ENCODE measurements at regions not wholly inside any gene's neighbourhood (a gene's known extent, or its start where the extent isn't known, plus 50 kb on each side); places are given as distances from the start of the nearest gene placed in this dataset.

- Histone ChIP-seq H2BK12ac (ENCODE audit: insufficient read length, low read depth, low read length) (no peak overlapping the region), H3K56ac (ENCODE audit: insufficient read length, low read depth, low read length) (no peak overlapping the region), H3K4me1 (ENCODE audit: insufficient read depth, low read length) (no peaks in the 10 kb centered on the region), H4K91ac (ENCODE audit: insufficient read length, low read depth, low read length) (no peak overlapping the region), H3K14ac (ENCODE audit: insufficient read depth, low read length) (no peak overlapping the region), H4K8ac (replicated peaks; ENCODE audit: insufficient read length, low read depth, low read length) (no peak overlapping the region), H3K18ac (ENCODE audit: insufficient read length, low read depth, low read length) (no peak overlapping the region), H3K4me2 (ENCODE audit: insufficient read depth, insufficient read length, low read length) (no peak overlapping the region), H2BK15ac (ENCODE audit: low read depth, low read length) (no peak overlapping the region), H3K79me1 (ENCODE audit: insufficient read depth, low read depth, low read length, poor library complexity, severe bottlenecking) (no peaks in the 10 kb centered on the region), H3K23me2 (ENCODE audit: insufficient read length, low read depth, low read length, poor library complexity, severe bottlenecking) (no peaks in the 10 kb centered on the region), H2AK5ac (ENCODE audit: insufficient read length, low read length) (no peak overlapping the region), H3K27me3 (ENCODE audit: insufficient read depth, low read length) (no peaks in the 10 kb centered on the region), H3K9ac (ENCODE audit: extremely low read depth, insufficient read length, low read length) (no peak overlapping the region), H4K5ac (ENCODE audit: insufficient read length, low read depth, low read length) (no peak overlapping the region), H3K4ac (ENCODE audit: low read depth, low read length) (no peak overlapping the region), H3K79me2 (ENCODE audit: insufficient read depth, low read length) (no peaks in the 10 kb centered on the region), H2BK20ac (ENCODE audit: low read depth, low read length, poor library complexity, severe bottlenecking) (no peak overlapping the region), H3K23ac (ENCODE audit: insufficient read length, low read depth, low read length) (no peak overlapping the region), H2BK120ac (ENCODE audit: low read depth, low read length, poor library complexity, severe bottlenecking) (no peak overlapping the region), H2AFZ (ENCODE audit: low read length) (no peak overlapping the region), H3T11ph (ENCODE audit: low read length) (no peak overlapping the region), H2BK5ac (ENCODE audit: insufficient read length, low read length) (no peak overlapping the region), H3K27ac (ENCODE audit: insufficient read length, low read depth, low read length) (no peak overlapping the region), H3K9me3 (ENCODE audit: control insufficient read depth, low read depth, low read length) (no peaks in the 10 kb centered on the region), H4K20me1 (ENCODE audit: control insufficient read depth, insufficient read depth, insufficient read length) (no peaks in the 10 kb centered on the region)
- H3K4me3 Mint-ChIP-seq: no peak overlapping the region
- peaks cover 13 to 21% of the 10 kb centered on the region in 2 experiments; a peak in 4 of 5 replicates for H3K9me3 Mint-ChIP-seq
- no CpG with 5 or more reads among the region's 9 CpGs for WGBS (ENCODE audit: extremely low coverage, insufficient read length, low lambda C conversion rate)
- TF ChIP-seq, protein P1, sequence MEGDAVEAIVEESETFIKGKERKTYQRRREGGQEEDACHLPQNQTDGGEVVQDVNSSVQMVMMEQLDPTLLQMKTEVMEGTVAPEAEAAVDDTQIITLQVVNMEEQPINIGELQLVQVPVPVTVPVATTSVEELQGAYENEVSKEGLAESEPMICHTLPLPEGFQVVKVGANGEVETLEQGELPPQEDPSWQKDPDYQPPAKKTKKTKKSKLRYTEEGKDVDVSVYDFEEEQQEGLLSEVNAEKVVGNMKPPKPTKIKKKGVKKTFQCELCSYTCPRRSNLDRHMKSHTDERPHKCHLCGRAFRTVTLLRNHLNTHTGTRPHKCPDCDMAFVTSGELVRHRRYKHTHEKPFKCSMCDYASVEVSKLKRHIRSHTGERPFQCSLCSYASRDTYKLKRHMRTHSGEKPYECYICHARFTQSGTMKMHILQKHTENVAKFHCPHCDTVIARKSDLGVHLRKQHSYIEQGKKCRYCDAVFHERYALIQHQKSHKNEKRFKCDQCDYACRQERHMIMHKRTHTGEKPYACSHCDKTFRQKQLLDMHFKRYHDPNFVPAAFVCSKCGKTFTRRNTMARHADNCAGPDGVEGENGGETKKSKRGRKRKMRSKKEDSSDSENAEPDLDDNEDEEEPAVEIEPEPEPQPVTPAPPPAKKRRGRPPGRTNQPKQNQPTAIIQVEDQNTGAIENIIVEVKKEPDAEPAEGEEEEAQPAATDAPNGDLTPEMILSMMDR (conservative IDR thresholded peaks at IDR 0.05): no peak
- no peak overlapping the region; a peak in 1 of 7 replicates for H3K27ac Mint-ChIP-seq
- peaks cover 9 to 11% of the 10 kb centered on the region in 2 experiments for H3K4me1 Mint-ChIP-seq
- DNase-seq: no peak
- peaks cover 3% of the 10 kb centered on the region for H3K27me3 Mint-ChIP-seq (ENCODE audit: low read depth)
- peaks cover 0 to 12% (median 4%) of the 10 kb centered on the region in 3 experiments; a peak in 5 of 7 replicates for H3K36me3 Mint-ChIP-seq (ENCODE audit: insufficient read depth in 1 of 3, low read depth in 3 of 3)
These were observed 157.7 kb upstream of the TMEM45B start for GRCh38 chr11:129657866-129658525.
